PC-9 (cell line): ENCODE measurements at regions not wholly inside any gene's neighbourhood (a gene's known extent, or its start where the extent isn't known, plus 50 kb on each side); places are given as distances from the start of the nearest gene placed in this dataset.
A peak's percentile ranks its signal among the peaks of the same experiment; 100 is the strongest.

Experiments
- BruUV-seq: library from RNA; stranded (reverse); fragments of 400-500 nt; replicated peaks from 2 replicates; lab custom pipeline; 2021; lab: Mats Ljungman, UMichigan
- CTCF ChIA-PET: fragments of 300-600 bp; sonication (Branson Sonifier 250); formaldehyde crosslinking; loops from one replicate; lab custom pipeline; 2022; ENCODE audit warnings: antibody characterized with exemption; lab: Charles Lee
- POLR2A ChIA-PET: fragments of 300-600 bp; sonication (Branson Sonifier 250); formaldehyde crosslinking; loops from one replicate; lab custom pipeline; 2022; ENCODE audit warnings: antibody characterized with exemption; ENCODE audit not compliant: unreplicated experiment; lab: Charles Lee
- DNase-seq, 2 experiments: peaks; one replicate each; pipeline versions ENCODE4 v3.0.0 to v3.0.0-alpha.2; 2015 to 2022; ENCODE audit warnings: mixed read lengths in 1 of 2
- H2AFZ ChIP-seq: fragments of 200-600 bp; sonication (generic); 2 replicates; pipeline ENCODE4 v1.8.1; 2017; ENCODE audit warnings: antibody characterized with exemption
- H3F3A ChIP-seq: fragments of 200-600 bp; sonication (generic); 2 replicates; pipeline ENCODE4 v1.8.1; 2017; ENCODE audit warnings: antibody characterized with exemption, mild to moderate bottlenecking, low read depth; ENCODE audit not compliant: insufficient read depth
- H3K27ac ChIP-seq: fragments of 200-600 bp; sonication (generic); 2 replicates; pipeline ENCODE4 v1.6.1; 2016; ENCODE audit warnings: mixed run types
- H3K27me3 ChIP-seq: fragments of 200-600 bp; sonication (generic); 2 replicates; pipeline ENCODE4 v1.6.1; 2016; ENCODE audit warnings: low read depth, mixed run types; ENCODE audit not compliant: insufficient read depth
- H3K36me3 ChIP-seq: fragments of 200-600 bp; sonication (generic); 2 replicates; pipeline ENCODE4 v1.6.1; 2016; ENCODE audit warnings: low read depth, mixed run types
- H3K4me1 ChIP-seq: fragments of 200-600 bp; sonication (generic); replicated peaks from 2 replicates; pipeline ENCODE4 v1.6.1; 2016; ENCODE audit warnings: mixed run types; ENCODE audit not compliant: insufficient read depth
- H3K4me2 ChIP-seq: fragments of 200-600 bp; sonication (generic); 2 replicates; pipeline ENCODE4 v1.6.1; 2017; ENCODE audit warnings: mixed run types
- H3K4me3 ChIP-seq: fragments of 200-600 bp; sonication (generic); 2 replicates; pipeline ENCODE4 v1.6.1; 2016; ENCODE audit warnings: mixed run types
- H3K79me2 ChIP-seq: fragments of 200-600 bp; sonication (generic); 2 replicates; pipeline ENCODE4 v1.6.1; 2017; ENCODE audit warnings: low read depth, mixed run types
- H3K9me2 ChIP-seq: fragments of 200-600 bp; sonication (generic); 2 replicates; pipeline ENCODE4 v1.8.1; 2017; ENCODE audit warnings: mild to moderate bottlenecking; ENCODE audit not compliant: insufficient read depth
- H3K9me3 ChIP-seq: fragments of 200-600 bp; sonication (generic); 2 replicates; pipeline ENCODE4 v1.8.1; 2016; ENCODE audit warnings: low read depth; ENCODE audit not compliant: insufficient read depth
- H4K20me1 ChIP-seq: fragments of 200-600 bp; sonication (generic); 2 replicates; pipeline ENCODE4 v1.8.1; 2017; ENCODE audit not compliant: insufficient read depth
- EZH2 ChIP-seq: fragments of 200-600 bp; sonication (generic); IDR thresholded peaks from 2 replicates; pipeline ENCODE4 v1.8.0; 2017; ENCODE audit warnings: antibody characterized with exemption, low read depth
- intact Hi-C: fragments of 100-400 bp; cut with micrococcal nuclease; formaldehyde crosslinking; loops from one replicate; pipeline ENCODE4 v1.10.0; 2022; ENCODE audit not compliant: unreplicated experiment
- TF ChIP-seq, protein P1 (sequence below): fragments of 200-600 bp; sonication (generic); conservative IDR thresholded peaks from 2 replicates; pipeline ENCODE4 v1.6.1; 2017; ENCODE audit warnings: mixed run types, antibody characterized with exemption, mild to moderate bottlenecking, moderate library complexity

DNA sequence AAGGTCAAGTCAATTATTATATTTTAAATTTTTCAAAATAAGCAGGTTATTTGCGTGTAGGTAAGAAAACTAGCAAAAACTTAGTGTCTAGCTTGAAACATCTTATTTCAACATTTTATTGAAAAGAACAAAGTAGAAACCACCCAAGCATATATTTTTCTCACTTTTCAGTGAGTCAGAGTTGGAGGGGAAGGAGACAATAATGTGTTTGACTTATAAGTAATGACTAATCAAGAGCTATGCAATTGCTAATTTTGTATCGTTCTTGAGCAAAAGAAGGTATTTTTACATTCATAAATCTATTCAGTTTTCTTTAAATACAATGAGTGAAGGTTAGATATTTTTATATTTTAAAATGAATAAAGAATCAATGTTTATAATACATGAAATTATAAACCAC, 54.4 kb upstream of the P2RY1 start:
- BruUV-seq: no TSS peak
- H3K4me3 ChIP-seq: no peak overlapping the region
- no peaks in the 10 kb centered on the region for H3K79me2 ChIP-seq
- H3K9me3 ChIP-seq: no peaks in the 10 kb centered on the region
- no peaks in the 10 kb centered on the region for H3K9me2 ChIP-seq
- H3F3A ChIP-seq: no peaks in the 10 kb centered on the region
- no peaks in the 10 kb centered on the region for H3K27me3 ChIP-seq
- H3K4me1 ChIP-seq: no peaks in the 10 kb centered on the region
- ChIA-PET CTCF (no interaction called here), POLR2A (no interaction called here)
- H3K36me3 ChIP-seq: no peaks in the 10 kb centered on the region
- DNase-seq: no peak
- no peak overlapping the region for H2AFZ ChIP-seq
- intact Hi-C loops: no loop called here
- H4K20me1 ChIP-seq: no peaks in the 10 kb centered on the region
- H3K4me2 ChIP-seq: no peak overlapping the region
- no peak overlapping the region for H3K27ac ChIP-seq
- TF ChIP-seq, protein P1, sequence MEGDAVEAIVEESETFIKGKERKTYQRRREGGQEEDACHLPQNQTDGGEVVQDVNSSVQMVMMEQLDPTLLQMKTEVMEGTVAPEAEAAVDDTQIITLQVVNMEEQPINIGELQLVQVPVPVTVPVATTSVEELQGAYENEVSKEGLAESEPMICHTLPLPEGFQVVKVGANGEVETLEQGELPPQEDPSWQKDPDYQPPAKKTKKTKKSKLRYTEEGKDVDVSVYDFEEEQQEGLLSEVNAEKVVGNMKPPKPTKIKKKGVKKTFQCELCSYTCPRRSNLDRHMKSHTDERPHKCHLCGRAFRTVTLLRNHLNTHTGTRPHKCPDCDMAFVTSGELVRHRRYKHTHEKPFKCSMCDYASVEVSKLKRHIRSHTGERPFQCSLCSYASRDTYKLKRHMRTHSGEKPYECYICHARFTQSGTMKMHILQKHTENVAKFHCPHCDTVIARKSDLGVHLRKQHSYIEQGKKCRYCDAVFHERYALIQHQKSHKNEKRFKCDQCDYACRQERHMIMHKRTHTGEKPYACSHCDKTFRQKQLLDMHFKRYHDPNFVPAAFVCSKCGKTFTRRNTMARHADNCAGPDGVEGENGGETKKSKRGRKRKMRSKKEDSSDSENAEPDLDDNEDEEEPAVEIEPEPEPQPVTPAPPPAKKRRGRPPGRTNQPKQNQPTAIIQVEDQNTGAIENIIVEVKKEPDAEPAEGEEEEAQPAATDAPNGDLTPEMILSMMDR: no peak
- TF ChIP-seq EZH2: no peak

DNA sequence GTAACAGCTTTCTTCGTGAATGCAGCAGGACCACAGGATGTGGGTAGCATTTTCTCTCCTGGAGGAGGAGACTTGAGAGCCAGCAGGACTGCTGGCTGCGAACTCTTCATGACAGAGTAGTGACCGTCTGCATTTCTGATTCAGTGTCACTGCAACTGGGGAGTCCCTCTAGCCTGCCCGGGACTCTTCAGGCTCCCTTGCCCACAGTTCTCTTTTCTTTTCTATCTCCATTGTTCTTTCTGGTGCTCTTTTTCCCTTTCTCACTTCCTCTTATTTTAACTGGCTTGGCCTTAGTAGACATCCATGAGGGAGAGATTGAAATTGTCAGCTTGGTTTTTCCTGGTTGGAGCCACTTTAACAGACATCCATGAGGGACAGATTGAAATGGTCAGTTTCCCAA, 49.9 kb upstream of the P2RY1 start:
- 0 out of 2 replicates have a peak, but pooled peaks cover 6% of the 10 kb centered on the region for H3K9me3 ChIP-seq
- no peaks in the 10 kb centered on the region for H3K9me2 ChIP-seq
- H3K4me3 ChIP-seq: no peak overlapping the region
- no peaks in the 10 kb centered on the region; the same call in 1 of the 2 replicates for H3F3A ChIP-seq
- CTCF ChIA-PET: no interaction called here
- H3K27me3 ChIP-seq: no peaks in the 10 kb centered on the region
- H4K20me1 ChIP-seq: no peaks in the 10 kb centered on the region
- no peaks in the 10 kb centered on the region for H3K4me1 ChIP-seq
- POLR2A ChIA-PET: no interaction called here
- no peaks in the 10 kb centered on the region for H3K79me2 ChIP-seq
- no peak overlapping the region for H3K4me2 ChIP-seq
- no peak overlapping the region for H3K27ac ChIP-seq
- H3K36me3 ChIP-seq: no peaks in the 10 kb centered on the region
- peak overlapping the region; percentile 48; the same call in 1 of the 2 replicates for H2AFZ ChIP-seq
- TF ChIP-seq, protein P1: no peak
- no peak for TF ChIP-seq EZH2
- BruUV-seq: no TSS peak
- intact Hi-C loops: no loop called here
- DNase-seq: no peak
